Hepatocyte (in vitro differentiated cells): ENCODE measurements at regions not wholly inside any gene's neighbourhood (a gene's known extent, or its start where the extent isn't known, plus 50 kb on each side); places are given as distances from the start of the nearest gene placed in this dataset.

Experiments
- CTCF ChIP-seq: fragments of 200-600 bp; sonication (generic); IDR thresholded peaks from 2 replicates; pipeline ENCODE4 v1.5.1; 2016; ENCODE audit warnings: antibody characterized with exemption, mild to moderate bottlenecking; ENCODE audit not compliant: poor library complexity
- EZH2phosphoT487 ChIP-seq: fragments of 200-600 bp; sonication (generic); IDR thresholded peaks from one replicate; pipeline ENCODE4 v1.6.1; 2018; ENCODE audit warnings: antibody characterized with exemption, mild to moderate bottlenecking, low read depth, moderate library complexity; ENCODE audit not compliant: unreplicated experiment, severe bottlenecking

DNA sequence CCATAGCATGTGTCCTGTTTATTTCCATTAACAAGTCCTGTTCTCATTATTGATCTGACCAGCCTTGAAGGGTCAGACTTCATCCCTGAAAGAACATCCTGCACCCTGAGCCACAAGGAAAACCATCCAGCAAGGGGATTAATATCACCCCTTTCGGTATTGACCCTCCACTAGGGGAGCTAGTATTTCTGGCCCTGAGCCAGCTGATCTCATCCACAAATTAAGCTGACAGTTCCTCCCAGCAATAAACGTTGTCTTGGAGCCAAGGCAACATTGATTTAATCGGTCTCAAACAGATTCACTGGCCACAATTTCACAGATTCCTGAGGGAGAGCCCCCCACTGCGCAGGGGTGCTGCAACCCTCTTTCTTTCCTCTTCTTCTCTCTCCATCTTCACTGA, 353.1 kb upstream of the FANCL start:
- TF ChIP-seq CTCF: no peak
- no peak for TF ChIP-seq EZH2phosphoT487
